ENCODE measurements at regions not wholly inside any gene's neighbourhood (a gene's known extent, or its start where the extent isn't known, plus 50 kb on each side); places are given as distances from the start of the nearest gene placed in this dataset.

- no peak for TF ChIP-seq CTCF (IDR thresholded peaks at IDR 0.05)
- no peak for TF ChIP-seq POLR2AphosphoS5 (IDR thresholded peaks at IDR 0.05; ENCODE audit: low read depth, low read length)
Measured at GRCh38 chr18:75116165-75116564, 92.8 kb downstream of the PTGR3 start.

All from Panc1 (cell line).